ENCODE measurements at regions not wholly inside any gene's neighbourhood (a gene's known extent, or its start where the extent isn't known, plus 50 kb on each side); places are given as distances from the start of the nearest gene placed in this dataset.

- no peak for ATAC-seq
- no peak for DNase-seq (ENCODE audit: missing footprints)
- intact Hi-C loops (cut with DNase I): no loop called here
These were observed 484.8 kb downstream of the MBD2 start for GRCh38 chr18:53739700-53740099.

DNA sequence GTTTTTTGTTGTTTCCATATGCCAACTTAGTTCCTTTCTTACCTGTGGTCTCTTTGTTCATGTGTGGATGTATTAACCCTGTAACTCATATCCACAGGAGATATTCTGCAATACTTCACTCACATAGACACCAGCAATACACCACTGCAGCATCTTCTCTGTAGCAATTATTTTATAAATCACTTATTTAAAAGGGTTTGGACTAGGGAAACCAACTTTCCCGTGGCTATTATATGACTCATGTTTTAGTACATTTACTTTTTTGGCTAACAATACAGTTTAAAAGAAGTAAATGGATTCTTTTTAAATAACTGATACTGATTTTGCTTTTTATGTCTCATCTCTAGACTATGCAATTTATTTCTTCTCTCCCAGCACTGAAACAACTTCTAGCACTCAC is 488.9 kb downstream of the MBD2 start:
- intact Hi-C loops (cut with DNase I): no loop called here
- DNase-seq (ENCODE audit: missing footprints): no peak
- ATAC-seq: no peak

DNA sequence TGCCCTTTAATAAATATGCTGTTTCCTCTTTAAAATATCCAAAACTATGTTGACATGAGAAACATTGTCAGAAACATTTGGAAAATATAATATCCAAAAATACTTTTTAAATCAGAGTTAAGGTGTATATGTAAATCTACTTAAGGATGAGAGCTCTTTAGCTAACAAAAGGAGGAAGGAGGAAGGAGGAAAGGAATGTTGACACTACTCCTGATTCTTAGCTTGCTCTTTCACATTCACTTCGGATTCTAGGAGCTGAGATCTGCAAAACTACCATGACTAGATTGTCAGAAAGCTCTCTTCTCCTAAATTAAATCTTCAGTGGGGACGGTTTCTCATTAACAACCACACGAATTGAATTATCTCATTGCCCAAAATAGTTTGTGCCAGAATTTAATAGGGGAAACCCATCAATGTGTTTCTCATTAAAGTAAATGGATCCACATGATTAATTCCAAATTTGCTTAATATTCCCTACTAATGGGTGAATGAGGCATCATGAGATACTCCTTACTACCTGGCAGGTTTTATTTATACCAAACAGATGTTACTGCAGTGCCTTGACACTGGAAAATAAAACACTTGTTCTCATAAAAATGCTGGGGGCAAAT is 509.1 kb downstream of the MBD2 start:
- intact Hi-C loops (cut with DNase I): no loop called here
- ATAC-seq (no peak), DNase-seq (ENCODE audit: missing footprints) (no peak)

DNA sequence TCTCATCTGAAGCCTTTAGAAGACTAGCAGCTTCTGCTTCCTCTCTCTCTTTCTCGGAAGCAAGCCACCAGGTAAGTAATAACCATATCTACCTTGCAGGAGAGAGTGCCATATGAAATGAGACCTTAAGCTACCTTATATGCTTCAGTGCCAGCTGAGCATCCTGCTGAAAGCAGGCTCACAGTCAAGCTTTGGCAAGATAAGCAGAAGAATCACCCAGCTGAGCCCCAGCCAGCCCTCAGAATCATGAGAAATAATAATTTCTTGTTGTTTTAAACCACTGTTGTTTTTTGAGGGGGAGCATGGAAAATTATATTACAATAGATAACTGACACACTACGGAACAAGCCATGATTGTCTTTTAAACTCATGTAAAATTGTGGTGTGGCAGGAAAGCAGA is 514.4 kb downstream of the MBD2 start:
- DNase-seq (ENCODE audit: missing footprints) (no peak), ATAC-seq (no peak)
- intact Hi-C loops (cut with DNase I): no loop called here

DNA sequence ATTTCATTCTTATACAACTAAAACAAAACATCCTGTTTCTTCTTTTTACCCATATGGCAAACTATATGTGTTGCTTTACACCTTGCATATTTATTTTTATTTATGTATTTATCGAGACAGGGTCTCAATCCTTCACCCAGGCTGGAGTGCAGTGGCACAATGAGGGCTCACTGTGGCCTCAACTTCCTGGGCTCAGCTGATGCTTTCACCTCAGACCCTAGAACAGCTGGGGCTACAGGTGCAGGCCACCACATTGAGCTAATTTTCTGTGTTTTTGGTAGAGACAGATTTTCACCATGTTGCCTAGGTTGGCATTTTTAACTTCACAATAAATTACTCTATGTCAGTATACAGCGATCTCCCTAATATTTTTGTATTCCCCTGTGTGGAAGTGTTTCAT is 522.0 kb downstream of the MBD2 start:
- DNase-seq (ENCODE audit: missing footprints) (no peak), ATAC-seq (no peak)
- intact Hi-C loops (cut with DNase I): no loop called here

DNA sequence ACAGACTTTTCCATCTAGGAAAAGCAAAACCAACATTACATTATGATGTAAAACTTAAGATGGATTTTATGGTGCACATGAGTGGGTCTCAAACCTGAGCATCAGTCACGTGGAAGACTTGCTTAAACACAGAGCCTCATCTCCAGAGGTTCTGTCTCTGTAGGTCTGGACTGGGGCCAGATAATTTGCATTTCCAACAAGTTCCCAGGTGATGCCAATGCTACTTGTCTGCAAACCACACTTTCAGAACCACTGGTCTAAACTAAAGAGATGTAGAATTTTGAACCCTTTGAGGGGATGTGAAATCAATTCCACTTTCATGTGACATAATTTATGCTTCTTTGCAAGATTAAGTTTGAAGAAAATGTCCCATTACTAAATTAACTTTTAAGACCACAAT is 522.8 kb downstream of the MBD2 start:
- ATAC-seq (no peak), DNase-seq (ENCODE audit: missing footprints) (no peak)
- intact Hi-C loops (cut with DNase I): no loop called here

GRCh38 chr18:53698907-53699306 is 525.6 kb downstream of the MBD2 start:
- DNase-seq (ENCODE audit: missing footprints) (no peak), ATAC-seq (peak; percentile 74)
- intact Hi-C loops (cut with DNase I): loop anchor here (1.0 kb wide), 1 partner anchor 420 kb away; no protein-coding TSS in a partner anchor

DNA sequence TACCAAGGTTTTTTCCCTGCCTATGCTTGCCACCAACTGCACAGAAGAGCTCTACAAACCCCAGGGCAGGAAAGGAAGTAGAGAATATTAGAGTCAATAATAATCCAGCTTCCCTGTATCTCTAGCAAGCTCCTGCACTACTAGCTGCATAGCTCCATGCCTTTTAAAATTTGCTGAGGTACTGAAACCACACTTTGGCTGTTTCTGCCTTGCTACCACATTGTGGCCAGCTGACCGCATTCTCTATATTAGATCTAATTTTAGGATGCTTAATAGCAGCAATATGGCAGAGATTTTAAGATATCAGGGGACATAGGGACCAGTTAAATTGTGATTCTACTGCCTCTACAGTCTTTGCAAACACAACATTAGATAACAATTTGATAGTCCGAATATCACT is 534.6 kb downstream of the MBD2 start:
- DNase-seq (ENCODE audit: missing footprints) (no peak), ATAC-seq (no peak)
- intact Hi-C loops (cut with DNase I): no loop called here

GRCh38 chr18:53686965-53687364 is 537.5 kb downstream of the MBD2 start:
- intact Hi-C loops (cut with DNase I): no loop called here
- ATAC-seq (no peak), DNase-seq (ENCODE audit: missing footprints) (no peak)

- ATAC-seq (no peak), DNase-seq (ENCODE audit: missing footprints) (no peak)
- intact Hi-C loops (cut with DNase I): no loop called here
These were observed 541.7 kb downstream of the MBD2 start for GRCh38 chr18:53682796-53683195.

- DNase-seq (ENCODE audit: missing footprints) (no peak), ATAC-seq (no peak)
- intact Hi-C loops (cut with DNase I): no loop called here
These were observed 547.0 kb downstream of the MBD2 start for GRCh38 chr18:53677480-53677879.

GRCh38 chr18:53665701-53666100 is 558.8 kb downstream of the MBD2 start:
- no peak for ATAC-seq
- intact Hi-C loops (cut with DNase I): no loop called here
- DNase-seq (ENCODE audit: missing footprints): no peak

- DNase-seq (ENCODE audit: missing footprints): no peak
- intact Hi-C loops (cut with DNase I): no loop called here
- ATAC-seq: no peak
These were observed 559.9 kb downstream of the MBD2 start for GRCh38 chr18:53664575-53664974.

GRCh38 chr18:53660306-53660705 is 564.2 kb downstream of the MBD2 start:
- no peak for ATAC-seq
- intact Hi-C loops (cut with DNase I): no loop called here
- DNase-seq (ENCODE audit: missing footprints): no peak

DNA sequence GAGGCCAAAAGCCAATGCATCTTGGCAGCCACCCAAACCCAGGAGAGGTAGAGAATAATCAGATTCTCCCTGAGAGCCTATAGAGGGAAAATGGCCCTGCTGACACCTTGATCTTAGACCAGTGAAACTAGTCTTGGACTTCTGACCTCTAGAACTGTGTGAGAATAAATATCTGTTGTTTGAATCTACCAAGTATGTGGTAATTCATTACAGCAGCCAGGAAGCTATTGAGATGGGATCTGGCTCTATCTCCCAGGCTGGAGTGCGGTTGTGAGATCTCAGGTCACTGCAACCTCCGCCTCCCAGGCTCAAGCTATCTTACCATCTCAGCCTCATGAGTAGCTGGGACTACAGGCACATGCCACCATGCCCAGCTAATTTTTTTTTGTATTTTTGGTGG is 567.2 kb downstream of the MBD2 start:
- ATAC-seq (no peak), DNase-seq (ENCODE audit: missing footprints) (no peak)
- intact Hi-C loops (cut with DNase I): no loop called here

GRCh38 chr18:53649621-53650020 is 574.8 kb downstream of the MBD2 start:
- no peak for ATAC-seq
- DNase-seq (ENCODE audit: missing footprints): no peak
- intact Hi-C loops (cut with DNase I): no loop called here

DNA sequence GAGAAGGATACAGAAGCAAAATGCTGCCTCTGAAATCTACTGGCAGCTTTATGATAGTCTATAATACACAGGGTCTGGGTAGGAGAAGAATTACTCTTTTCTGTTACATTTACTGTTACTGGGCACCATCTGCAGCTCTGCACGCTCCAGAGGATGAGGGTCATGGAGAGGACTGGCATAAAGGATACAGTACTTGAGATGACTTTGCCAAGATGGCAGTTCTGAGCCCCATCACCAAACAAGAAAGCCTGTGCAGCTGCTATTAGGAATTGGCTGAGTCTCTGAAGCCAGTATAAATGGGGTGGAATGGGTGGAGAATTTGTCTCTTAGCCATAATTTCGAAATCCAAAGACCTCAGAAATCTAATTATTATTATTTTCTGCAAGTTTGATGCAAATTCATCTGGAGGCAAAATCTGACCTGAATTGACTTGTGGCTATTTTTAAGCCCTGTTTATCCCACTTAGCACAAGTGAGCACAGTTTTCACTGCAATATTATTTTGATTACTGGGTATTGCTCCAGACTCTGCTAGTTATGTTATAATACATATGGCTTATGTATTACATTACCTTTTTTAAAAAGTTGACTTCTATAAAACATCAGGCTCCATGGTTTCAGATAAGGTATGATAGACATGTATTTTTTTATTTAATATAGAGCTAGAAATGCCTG is 579.5 kb downstream of the MBD2 start:
- peak; percentile 42 for ATAC-seq
- intact Hi-C loops (cut with DNase I): no loop called here

DNA sequence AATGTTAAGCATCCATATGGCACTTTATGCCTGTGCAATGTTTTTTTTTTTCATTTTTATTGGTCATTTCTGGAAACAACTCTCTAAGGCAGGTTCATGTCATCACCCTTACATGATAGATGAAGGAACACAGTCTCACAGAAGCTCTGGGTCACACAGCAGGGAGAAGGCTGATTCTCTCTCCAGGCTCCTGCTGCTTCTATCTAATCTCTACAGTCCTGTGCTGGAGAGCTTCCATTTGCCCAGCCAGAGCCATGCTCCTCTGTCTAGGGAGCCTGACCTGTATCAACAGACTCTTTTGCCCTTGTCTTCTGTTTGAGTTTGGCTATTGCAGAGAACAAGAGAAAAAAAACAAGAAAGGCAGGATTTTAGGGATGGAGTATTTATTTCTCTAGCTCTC is 584.8 kb downstream of the MBD2 start:
- ATAC-seq (peak; percentile 100), DNase-seq (ENCODE audit: missing footprints) (no peak)
- intact Hi-C loops (cut with DNase I): loop anchor here (5.0 kb wide), 1 partner anchor 72 kb away; no protein-coding TSS in a partner anchor

More for the DNA sequence above, 579.5 kb downstream of the MBD2 start:
- no peak for DNase-seq (ENCODE audit: missing footprints)

GRCh38 chr18:53629337-53629736 is 595.1 kb downstream of the MBD2 start:
- no peak for ATAC-seq
- intact Hi-C loops (cut with DNase I): no loop called here
- DNase-seq (ENCODE audit: missing footprints): no peak

GRCh38 chr18:53625997-53626599 is 598.4 kb downstream of the MBD2 start:
- ATAC-seq (no peak), DNase-seq (ENCODE audit: missing footprints) (peak; percentile 51)
- intact Hi-C loops (cut with DNase I): no loop called here
